NK-92 treated with Interleukin-12 subunit alpha and Interleukin-12 subunit beta, amount 100 ng/mL, for 24 hours (cell line): ENCODE measurements at regions not wholly inside any gene's neighbourhood (a gene's known extent, or its start where the extent isn't known, plus 50 kb on each side); places are given as distances from the start of the nearest gene placed in this dataset.

Experiments used
- DNase-seq: peaks from one replicate; lab custom pipeline; 2025; lab: John Stamatoyannopoulos, UW

- DNase-seq: no peak
These were observed 61.9 kb upstream of the HAAO start for GRCh38 chr2:42854207-42854818.

- no peak for DNase-seq
These were observed 61.3 kb upstream of the HAAO start for GRCh38 chr2:42853549-42854206.

- no peak for DNase-seq
These were observed 60.4 kb upstream of the HAAO start for GRCh38 chr2:42852798-42853197.

DNA sequence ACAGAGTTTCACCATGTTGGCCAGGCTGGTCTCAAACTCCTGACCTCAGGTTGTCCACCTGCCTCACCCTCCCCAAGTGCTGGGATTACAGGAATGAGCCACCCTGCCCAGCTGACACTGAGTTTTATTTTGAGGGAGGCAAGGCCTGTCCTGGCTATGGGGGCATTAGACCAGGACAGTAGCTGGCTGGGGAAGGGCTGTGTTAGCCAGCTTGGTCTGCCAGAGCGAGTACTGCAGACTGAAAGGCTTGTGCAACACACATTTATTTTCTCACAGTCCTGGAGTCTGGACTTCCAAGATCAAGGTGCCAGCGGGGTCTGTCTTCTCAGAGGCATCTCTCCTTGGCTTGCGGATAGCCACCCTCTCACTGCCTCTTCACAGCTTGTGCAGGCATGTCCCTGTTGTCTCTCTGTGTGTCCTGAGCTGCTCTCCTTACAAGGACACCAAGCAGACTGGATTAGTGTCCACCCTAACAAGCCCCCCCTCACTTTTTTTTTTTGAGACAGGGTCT, 59.4 kb upstream of the HAAO start:
- DNase-seq: no peak

GRCh38 chr2:42851186-42851585, 58.8 kb upstream of the HAAO start:
- DNase-seq: no peak

DNA sequence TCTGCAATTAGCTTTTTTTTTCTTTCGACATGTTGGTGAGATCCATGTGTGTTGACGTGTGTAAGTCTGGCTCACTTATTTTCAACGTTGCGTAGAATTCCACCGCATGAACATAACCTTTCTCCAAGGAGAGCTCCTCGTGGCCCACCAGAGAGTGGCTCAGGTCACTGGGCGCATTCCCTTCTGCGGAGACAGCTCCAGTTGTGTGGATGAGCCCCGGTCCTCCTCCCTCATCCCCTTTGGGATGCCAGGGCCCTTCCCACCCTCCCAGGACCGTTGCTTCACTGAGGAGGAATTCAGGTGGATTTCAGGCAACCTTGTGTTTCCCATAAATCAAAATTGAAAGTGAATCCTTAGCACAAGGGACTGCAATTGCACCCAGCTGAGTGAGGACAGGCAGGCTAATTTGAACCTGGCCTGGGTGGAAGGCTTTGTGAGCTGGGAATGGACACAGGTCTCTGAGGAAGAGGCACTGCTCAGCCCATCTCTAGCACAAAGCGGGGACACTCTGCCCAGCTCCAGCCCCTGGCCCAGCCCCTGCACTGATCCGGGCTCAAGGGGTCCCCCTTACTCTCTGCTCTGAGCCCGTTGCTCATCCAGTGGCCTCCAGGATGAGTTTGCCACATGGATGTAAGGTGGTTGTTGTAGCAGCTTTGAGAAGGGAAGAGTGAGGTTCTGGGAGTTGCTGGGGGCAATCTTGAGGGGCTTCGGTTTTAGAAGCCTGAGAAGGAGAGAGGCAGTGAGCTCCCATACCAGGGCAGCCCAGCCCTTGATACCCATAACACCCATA, 57.8 kb upstream of the HAAO start:
- no peak for DNase-seq

DNA sequence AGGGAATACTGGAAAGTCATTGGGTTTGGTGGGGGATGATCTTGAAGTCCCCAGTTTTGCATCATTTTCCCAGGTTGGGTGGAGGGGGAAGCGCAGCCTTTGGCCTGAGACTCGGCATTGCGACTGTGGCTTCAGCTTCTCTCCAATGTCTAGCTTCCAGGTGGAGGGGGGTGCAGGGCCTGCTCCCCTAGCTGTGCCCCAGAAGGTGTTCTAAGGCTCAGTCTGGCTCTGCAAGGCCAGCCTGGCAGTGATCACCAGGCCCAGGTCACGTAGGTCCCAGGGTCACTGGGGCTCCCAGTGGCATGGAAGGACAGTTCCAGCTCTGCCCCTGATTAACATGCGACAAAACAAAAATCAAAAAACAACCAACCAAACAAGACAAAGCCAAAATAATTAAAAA, 56.9 kb upstream of the HAAO start:
- no peak for DNase-seq

- no peak for DNase-seq
These were observed 56.4 kb upstream of the HAAO start for GRCh38 chr2:42848726-42849290.

DNA sequence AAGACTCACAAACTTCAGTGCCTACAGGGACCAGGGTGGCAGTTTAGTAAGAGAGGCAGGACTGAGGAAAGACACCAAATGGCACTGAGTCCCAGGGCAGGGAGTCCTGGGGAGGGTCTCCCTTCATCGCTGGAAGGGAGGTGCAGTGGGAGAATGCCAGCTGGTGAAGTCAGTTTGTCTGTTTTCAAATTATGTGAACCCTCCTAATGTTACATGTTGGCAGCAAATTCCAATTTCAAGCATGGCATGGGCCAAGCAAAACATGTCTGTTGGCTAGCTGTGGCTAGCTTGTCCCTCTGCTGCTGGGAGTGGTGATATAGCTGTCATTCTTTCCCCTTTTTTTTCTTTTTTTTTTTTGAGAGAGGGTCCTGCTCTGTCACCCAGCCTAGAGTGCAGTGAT, 55.9 kb upstream of the HAAO start:
- no peak for DNase-seq

DNA sequence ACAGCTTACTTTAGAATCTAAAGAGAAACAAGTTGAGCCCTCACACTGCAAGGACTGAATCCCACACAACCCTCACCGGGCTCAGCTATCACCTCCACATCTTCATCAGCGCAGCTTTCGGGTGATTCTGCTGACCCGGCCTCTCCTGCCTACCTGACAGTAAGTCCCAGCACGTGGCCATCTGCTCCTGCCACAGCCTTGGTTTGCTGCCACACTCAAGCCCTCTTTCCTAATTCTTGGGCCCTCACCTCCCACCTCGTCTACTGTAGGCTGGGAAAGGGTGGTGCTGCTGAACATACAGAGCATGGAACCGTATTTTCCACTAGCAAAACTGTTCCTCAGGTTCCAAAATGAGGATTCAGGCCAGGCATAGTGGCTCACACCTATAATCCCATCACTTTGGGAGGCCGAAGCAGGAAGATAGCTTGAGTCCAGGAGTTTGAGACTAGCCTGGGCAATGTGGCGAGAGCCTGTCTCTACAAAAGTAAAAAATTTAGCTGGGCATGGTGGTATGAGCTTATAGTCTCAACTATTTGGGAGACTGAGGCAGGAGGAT, 55.3 kb upstream of the HAAO start:
- DNase-seq: no peak

- DNase-seq: no peak
These were observed 54.7 kb upstream of the HAAO start for GRCh38 chr2:42846932-42847595.

DNA sequence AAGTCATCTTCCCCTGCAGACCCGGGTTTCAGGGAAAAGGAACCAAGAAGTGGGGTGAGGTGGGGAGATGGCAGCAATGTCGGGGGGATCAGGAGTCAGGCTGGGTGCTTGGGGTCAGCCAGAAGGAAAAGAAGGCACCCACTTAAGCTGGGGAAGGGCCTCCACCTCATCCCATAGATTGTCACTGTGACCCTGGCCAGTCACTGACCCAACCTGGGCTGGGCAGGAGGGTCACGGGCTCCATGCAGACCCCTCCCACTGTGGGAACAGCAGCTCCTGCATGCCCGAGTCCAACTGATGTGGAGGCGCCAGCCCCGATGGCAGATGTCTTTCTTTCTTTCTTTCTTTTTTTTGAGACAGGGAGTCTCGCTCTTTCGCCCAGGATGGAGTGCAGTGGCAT, 53.6 kb upstream of the HAAO start:
- DNase-seq: no peak

- no peak for DNase-seq
These were observed 52.8 kb upstream of the HAAO start for GRCh38 chr2:42844901-42845821.

DNA sequence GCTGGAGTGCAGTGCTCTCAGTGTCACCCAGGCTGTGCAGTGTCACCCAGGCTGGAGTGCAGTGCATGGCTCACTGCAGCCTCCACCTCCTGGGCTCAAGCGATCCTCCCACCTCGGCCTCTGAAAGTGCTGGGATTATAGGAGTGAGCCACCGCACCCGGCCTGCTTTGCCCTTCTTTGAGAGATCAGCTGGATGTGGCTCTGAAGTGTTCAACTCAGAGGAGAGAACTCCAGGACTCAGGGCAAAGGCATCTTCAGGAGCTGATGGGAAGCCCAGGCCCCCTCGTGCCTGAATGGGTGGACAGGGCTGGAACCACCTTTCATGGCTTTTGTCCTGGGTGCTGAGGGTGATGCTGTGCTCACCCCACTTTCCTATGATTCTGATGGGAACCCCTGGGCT, 52.0 kb upstream of the HAAO start:
- DNase-seq: no peak

- DNase-seq: no peak
These were observed 51.2 kb upstream of the HAAO start for GRCh38 chr2:42843611-42844010.

GRCh38 chr2:42843131-42843530, 50.7 kb upstream of the HAAO start:
- no peak for DNase-seq

DNA sequence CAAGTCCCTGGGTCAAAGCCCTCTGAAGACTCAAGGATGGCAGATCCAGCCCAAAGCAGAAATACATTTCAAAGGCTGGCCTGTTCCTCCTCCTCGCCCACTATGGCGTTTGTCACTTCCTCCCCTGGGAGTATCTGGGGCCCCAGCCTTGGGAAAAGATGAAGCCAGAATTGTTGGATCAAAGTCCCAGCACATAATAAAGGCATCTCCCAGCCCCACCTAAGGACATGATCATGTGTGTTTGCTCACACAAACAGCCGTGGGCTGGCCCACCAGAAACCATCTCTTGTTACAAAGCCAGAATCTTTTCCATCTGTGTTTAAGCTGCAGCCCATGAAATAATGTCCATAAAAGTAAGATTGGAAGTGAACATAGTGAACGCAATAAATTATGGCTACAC, 50.1 kb upstream of the HAAO start:
- DNase-seq: no peak
